Activated T-helper 1 cell treated with anti-CD3 and anti-CD28 coated beads, Interleukin-12 subunit alpha, Interleukin-12 subunit beta, Interleukin-2, Interleukin-4 antibody, amounts not matched to agents 30 ng/mL and 10 ng/mL and 1 ng/mL, durations not matched to agents 14 hours and 24 hours and 36 hours (primary cell): ENCODE measurements at regions not wholly inside any gene's neighbourhood (a gene's known extent, or its start where the extent isn't known, plus 50 kb on each side); places are given as distances from the start of the nearest gene placed in this dataset.

Source experiments
- DNase-seq: peaks from one replicate; pipeline ENCODE4 v3.0.0; 2021; ENCODE audit warnings: low spot score
- H3K27ac Mint-ChIP-seq: one replicate; pipeline ENCODE4 v1.8.0; 2021; ENCODE audit warnings: mild to moderate bottlenecking, mixed read lengths
- H3K27me3 Mint-ChIP-seq: one replicate; pipeline ENCODE4 v1.8.0; 2022; ENCODE audit warnings: mild to moderate bottlenecking, moderate library complexity, mixed read lengths; ENCODE audit not compliant: insufficient read depth
- H3K36me3 Mint-ChIP-seq: one replicate; pipeline ENCODE4 v1.8.0; 2021; ENCODE audit warnings: low read depth, mixed read lengths
- H3K4me1 Mint-ChIP-seq: one replicate; pipeline ENCODE4 v1.8.0; 2021; ENCODE audit warnings: low read depth, mixed read lengths
- H3K4me3 Mint-ChIP-seq: one replicate; pipeline ENCODE4 v1.8.0; 2021; ENCODE audit warnings: mild to moderate bottlenecking, moderate library complexity, mixed read lengths
- H3K9me3 Mint-ChIP-seq: one replicate; pipeline ENCODE4 v1.8.0; 2021; ENCODE audit warnings: mixed read lengths
- intact Hi-C: fragments of 100-400 bp; cut with micrococcal nuclease; formaldehyde crosslinking; loops from one replicate; pipeline ENCODE4 v1.15.1; 2024

DNA sequence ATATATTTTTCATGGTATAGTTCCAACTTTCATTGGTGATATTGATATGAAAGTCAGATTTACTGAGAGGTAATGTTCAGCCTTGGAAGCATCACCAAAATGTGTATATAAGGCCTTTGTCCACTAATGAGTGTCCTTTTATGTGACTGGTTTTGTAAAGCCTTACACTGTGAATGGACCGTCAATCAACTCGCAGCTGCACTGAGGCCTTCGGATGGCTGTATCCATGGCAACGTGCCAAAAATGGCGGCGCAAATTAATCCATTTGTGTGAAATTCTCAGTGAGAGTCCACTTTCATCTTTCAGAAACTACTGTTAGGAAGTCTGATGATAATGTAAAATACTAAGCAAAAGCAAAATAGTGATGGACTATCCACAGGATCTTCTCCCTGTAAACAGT is 131.7 kb downstream of the SPCS3 start:
- H3K9me3 Mint-ChIP-seq = no peaks in the 10 kb centered on the region
- no peak overlapping the region for H3K27ac Mint-ChIP-seq
- no peak for DNase-seq
- peaks cover 4% of the 10 kb centered on the region for H3K27me3 Mint-ChIP-seq
- intact Hi-C loops = no loop called here
- H3K4me3 Mint-ChIP-seq = no peak overlapping the region
- no peaks in the 10 kb centered on the region for H3K4me1 Mint-ChIP-seq
- H3K36me3 Mint-ChIP-seq = no peaks in the 10 kb centered on the region

DNA sequence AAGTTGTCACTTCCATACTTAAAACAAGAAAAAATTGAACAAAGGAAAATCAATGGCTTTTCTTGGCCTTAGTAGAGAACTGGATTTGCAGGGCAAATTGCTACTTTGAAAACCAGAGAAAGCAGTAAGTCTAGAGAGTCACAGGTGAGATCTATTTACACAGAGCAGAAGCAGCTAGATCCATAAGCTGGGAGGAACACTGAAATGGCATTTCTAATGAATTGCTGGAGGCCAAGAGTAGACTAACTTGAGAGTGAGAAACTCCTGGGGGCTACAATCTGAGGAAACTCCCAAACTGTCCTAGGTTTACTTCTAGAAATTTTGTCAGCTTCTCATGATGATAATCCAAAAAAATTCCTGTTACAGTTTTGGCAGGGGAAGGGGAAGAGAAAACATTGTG is 133.3 kb downstream of the SPCS3 start:
- H3K27ac Mint-ChIP-seq = no peak overlapping the region
- H3K4me1 Mint-ChIP-seq = no peaks in the 10 kb centered on the region
- DNase-seq = no peak
- no peak overlapping the region for H3K4me3 Mint-ChIP-seq
- H3K36me3 Mint-ChIP-seq = no peaks in the 10 kb centered on the region
- H3K9me3 Mint-ChIP-seq = no peaks in the 10 kb centered on the region
- intact Hi-C loops = no loop called here
- peaks cover 4% of the 10 kb centered on the region for H3K27me3 Mint-ChIP-seq

DNA sequence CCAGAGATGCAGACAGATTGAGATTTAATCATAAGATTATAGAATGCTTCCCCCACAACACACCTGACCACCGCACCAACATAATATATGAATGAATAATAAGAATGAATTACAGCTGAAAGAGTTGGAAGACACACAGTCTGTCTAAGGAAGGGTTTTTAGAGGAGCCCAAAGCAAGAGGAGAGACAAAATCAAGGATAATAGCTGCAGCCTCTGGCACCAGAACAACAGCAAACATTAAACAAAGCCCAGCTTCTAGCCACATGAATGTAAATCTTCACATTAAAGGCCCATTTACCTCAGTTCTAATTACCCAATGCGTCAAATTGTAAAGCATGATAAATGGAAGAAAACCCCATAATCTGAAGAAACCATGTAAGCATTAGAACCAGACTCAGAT is 133.9 kb downstream of the SPCS3 start:
- intact Hi-C loops = no loop called here
- no peak for DNase-seq
- Mint-ChIP-seq H3K36me3 (no peaks in the 10 kb centered on the region), H3K27ac (no peak overlapping the region), H3K4me1 (no peaks in the 10 kb centered on the region), H3K4me3 (no peak overlapping the region), H3K27me3 (peaks cover 4% of the 10 kb centered on the region), H3K9me3 (no peaks in the 10 kb centered on the region)

DNA sequence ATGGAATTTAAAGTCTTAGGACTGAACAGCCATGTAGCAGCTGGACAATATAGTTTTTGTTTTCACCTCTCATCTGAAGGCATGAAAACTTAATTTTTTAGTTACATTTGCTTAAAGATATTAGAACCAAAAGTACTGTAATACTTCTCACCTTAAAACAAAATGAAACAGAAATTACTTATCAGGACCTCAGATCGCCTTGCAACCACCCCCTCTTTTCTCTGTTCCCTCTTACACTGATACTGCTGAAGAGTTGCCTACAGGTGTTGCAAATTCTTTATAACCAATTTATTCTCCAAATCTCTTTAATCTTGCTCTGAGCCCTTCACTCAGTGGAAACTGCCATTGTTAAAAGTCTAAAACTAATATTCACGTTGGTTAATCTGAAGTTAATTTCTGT is 145.0 kb downstream of the SPCS3 start:
- Mint-ChIP-seq H3K9me3 (peaks cover 3% of the 10 kb centered on the region), H3K4me1 (no peaks in the 10 kb centered on the region), H3K27me3 (no peaks in the 10 kb centered on the region), H3K27ac (no peak overlapping the region), H3K36me3 (no peaks in the 10 kb centered on the region), H3K4me3 (no peak overlapping the region)
- DNase-seq = no peak
- intact Hi-C loops = no loop called here

DNA sequence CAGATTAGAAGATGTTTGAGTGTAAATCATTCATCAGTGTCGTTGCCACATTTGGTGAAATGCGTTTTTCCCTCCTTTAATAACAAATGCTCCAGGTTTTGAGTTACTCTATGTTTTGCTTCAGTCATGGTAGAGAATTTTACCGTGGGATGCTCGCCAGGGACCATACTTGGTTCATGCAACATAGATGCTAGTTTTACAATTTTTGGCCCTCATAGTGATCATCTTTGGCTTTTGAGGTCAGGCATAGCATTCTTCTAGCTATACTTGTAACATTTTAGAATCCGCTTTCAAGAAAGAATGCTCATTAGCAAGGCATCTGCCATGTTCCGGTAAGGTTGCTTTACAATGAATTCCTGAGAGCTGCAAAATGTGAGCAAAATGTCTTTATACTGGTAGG is 147.2 kb downstream of the SPCS3 start:
- intact Hi-C loops = no loop called here
- H3K4me3 Mint-ChIP-seq = no peak overlapping the region
- H3K9me3 Mint-ChIP-seq = peaks cover 3% of the 10 kb centered on the region
- H3K4me1 Mint-ChIP-seq = no peaks in the 10 kb centered on the region
- H3K27me3 Mint-ChIP-seq = no peaks in the 10 kb centered on the region
- no peak overlapping the region for H3K27ac Mint-ChIP-seq
- no peak for DNase-seq
- no peaks in the 10 kb centered on the region for H3K36me3 Mint-ChIP-seq

DNA sequence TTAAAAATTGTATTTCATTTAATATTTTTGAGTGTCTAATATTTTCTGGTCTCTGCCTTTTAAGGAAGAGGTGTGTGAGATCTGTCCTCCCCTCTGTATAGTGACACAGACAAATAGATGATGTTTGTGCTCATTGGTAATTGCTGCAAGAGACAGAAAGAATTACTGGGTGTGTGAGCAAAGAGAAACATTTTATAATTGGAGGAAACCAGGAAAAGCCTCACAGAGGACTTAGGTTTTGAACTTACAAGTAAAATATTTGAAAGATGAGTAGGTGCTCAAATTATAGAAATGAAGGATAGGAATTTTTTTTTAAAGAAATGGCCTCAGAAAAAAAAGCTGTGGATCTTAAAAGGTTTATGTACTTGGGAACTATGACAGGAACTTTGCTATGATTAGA is 149.8 kb downstream of the SPCS3 start:
- no peak overlapping the region for H3K27ac Mint-ChIP-seq
- no peaks in the 10 kb centered on the region for H3K4me1 Mint-ChIP-seq
- H3K36me3 Mint-ChIP-seq = no peaks in the 10 kb centered on the region
- no peaks in the 10 kb centered on the region for H3K27me3 Mint-ChIP-seq
- H3K4me3 Mint-ChIP-seq = no peak overlapping the region
- intact Hi-C loops = no loop called here
- DNase-seq = no peak
- no peaks in the 10 kb centered on the region for H3K9me3 Mint-ChIP-seq

DNA sequence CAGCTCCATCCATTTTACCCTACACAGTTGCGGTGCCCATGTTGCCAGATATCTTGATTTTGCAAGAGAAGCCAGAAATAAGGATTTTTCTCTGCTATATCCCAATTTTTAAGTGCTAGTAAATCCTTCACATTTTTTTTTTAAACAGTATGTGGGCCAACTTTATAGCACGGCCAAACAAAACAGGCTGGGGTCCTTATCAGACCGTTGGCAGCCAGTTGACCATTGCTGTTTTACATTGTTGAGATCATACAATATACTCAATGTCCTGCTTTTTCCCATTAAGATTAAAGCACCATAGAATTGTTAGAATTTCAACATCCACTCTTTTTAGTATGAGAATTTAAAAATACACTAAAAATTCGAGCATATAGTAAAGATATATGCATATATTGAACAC is 150.9 kb downstream of the SPCS3 start:
- Mint-ChIP-seq H3K36me3 (no peaks in the 10 kb centered on the region), H3K27ac (no peak overlapping the region), H3K9me3 (peaks cover 5% of the 10 kb centered on the region), H3K4me3 (no peak overlapping the region), H3K27me3 (no peaks in the 10 kb centered on the region), H3K4me1 (no peaks in the 10 kb centered on the region)
- intact Hi-C loops = no loop called here
- DNase-seq = no peak

DNA sequence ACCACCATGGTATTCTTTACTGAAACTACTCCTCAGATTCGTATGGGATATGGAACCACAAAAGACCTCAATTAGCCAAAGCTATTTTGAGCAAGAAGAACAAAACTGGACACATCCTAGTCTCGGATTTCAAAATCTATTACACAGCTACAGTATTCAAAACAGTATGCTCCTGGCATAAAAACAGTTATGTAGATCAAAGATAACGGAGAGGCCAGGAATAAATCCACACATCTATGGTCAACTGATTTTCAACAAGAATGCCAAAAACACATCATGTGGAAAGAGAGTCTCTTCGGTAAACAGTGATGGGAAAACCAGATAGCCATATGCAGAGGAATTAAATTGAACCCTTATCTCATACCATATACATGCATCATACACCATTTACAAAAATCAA is 155.3 kb downstream of the SPCS3 start:
- intact Hi-C loops = no loop called here
- Mint-ChIP-seq H3K4me1 (no peaks in the 10 kb centered on the region), H3K27me3 (no peaks in the 10 kb centered on the region), H3K4me3 (no peak overlapping the region), H3K27ac (no peak overlapping the region), H3K9me3 (peaks cover 23% of the 10 kb centered on the region), H3K36me3 (no peaks in the 10 kb centered on the region)
- DNase-seq = no peak

DNA sequence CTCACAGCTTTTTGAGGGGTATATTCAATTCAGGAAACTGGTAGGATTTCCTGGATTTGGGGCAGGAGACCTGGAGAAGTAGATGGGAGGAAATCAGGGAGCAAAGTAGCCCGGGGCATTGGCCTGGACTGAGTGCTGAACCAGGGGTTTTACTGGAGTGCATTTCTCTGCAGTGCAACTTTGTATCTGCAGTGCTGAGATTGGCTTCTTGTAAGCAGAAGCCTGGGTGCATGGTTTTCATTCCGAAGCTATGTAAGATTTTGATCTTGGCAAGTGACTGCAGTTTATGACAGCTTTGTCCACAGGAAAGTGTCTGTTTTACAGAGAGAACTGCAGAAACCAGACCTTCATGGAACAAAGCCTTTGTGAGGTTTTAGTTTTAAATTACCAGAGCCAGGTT is 158.3 kb downstream of the SPCS3 start:
- H3K4me1 Mint-ChIP-seq = no peaks in the 10 kb centered on the region
- no peaks in the 10 kb centered on the region for H3K36me3 Mint-ChIP-seq
- no peak overlapping the region for H3K27ac Mint-ChIP-seq
- no peak for DNase-seq
- H3K9me3 Mint-ChIP-seq = peaks cover 23% of the 10 kb centered on the region
- H3K27me3 Mint-ChIP-seq = no peaks in the 10 kb centered on the region
- H3K4me3 Mint-ChIP-seq = no peak overlapping the region
- intact Hi-C loops = no loop called here

DNA sequence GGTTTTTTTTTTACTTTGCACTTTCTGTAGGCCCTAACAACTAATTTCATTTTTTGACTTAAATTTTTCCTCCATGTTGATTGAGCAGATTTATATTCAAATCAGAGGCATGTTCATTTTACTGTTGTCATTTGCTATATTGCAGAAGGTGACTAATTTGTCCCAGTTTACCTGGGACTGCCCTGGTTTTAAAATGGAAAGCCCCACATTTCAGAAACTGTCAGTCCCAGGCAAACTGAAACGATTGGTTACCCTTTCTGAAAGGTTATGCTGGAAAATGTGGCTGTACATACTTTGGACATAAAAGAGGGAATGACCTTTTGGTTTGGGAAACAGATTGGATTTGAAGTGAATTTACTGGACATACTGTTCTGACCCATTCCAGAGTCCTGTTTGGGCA is 160.0 kb downstream of the SPCS3 start:
- H3K9me3 Mint-ChIP-seq = peaks cover 23% of the 10 kb centered on the region
- no peaks in the 10 kb centered on the region for H3K36me3 Mint-ChIP-seq
- H3K4me1 Mint-ChIP-seq = no peaks in the 10 kb centered on the region
- H3K27me3 Mint-ChIP-seq = no peaks in the 10 kb centered on the region
- intact Hi-C loops = no loop called here
- no peak overlapping the region for H3K4me3 Mint-ChIP-seq
- no peak for DNase-seq
- no peak overlapping the region for H3K27ac Mint-ChIP-seq

DNA sequence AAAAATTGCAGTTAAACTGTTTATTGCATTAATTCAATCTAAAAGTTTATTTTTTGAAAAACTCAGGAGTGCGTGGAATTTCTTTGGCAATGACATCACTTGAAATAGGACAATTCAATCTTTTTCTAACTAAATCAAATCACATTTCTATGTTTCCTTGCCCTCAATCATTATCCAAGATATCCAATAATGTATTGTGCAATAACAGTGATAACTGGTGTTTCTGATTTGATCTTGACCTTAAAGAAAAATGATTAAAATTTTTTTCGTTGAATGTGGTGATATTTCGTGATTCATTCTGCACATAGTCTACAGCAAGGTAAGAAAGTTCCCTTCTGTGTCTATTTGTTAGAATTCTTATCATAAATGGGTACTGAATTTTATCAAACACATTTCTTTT is 163.2 kb downstream of the SPCS3 start:
- H3K36me3 Mint-ChIP-seq = no peaks in the 10 kb centered on the region
- H3K27me3 Mint-ChIP-seq = no peaks in the 10 kb centered on the region
- H3K27ac Mint-ChIP-seq = no peak overlapping the region
- intact Hi-C loops = no loop called here
- no peak overlapping the region for H3K4me3 Mint-ChIP-seq
- no peak for DNase-seq
- no peaks in the 10 kb centered on the region for H3K4me1 Mint-ChIP-seq
- H3K9me3 Mint-ChIP-seq = peaks cover 6% of the 10 kb centered on the region

DNA sequence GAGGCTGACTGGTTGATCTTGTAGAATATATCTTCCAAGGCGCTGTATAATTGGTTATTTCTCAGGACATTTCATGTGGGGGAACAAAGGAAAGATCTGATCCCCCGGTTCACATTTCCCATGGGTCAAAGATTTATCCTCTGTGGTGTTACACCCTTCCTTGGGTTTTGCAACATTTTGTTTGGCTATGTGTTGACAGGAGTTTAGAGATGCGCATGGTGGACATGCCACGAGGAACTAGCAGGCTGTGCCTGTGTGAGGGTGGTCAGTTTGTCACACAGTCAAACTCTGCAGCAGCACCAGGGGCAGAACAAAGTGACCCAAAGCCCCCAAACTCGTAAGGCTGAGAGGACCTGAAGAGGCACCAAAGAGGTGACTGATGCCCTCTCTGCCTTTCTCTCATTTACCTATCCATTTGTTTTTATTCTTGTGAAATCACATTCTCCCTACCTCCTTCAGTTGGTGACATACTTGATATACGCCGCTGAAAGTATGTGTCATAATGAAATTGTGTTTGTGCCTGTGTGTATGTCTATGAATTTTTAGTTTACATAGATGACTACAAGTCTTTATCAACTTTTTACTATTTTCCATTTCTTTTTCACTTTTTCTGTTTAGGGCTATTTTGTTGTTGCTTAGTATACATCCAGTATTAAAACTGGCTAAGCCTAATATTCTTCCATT is 164.7 kb downstream of the SPCS3 start:
- H3K27ac Mint-ChIP-seq = no peak overlapping the region
- no peak for DNase-seq
- H3K27me3 Mint-ChIP-seq = no peaks in the 10 kb centered on the region
- H3K9me3 Mint-ChIP-seq = no peaks in the 10 kb centered on the region
- H3K36me3 Mint-ChIP-seq = no peaks in the 10 kb centered on the region
- intact Hi-C loops = no loop called here
- H3K4me3 Mint-ChIP-seq = no peak overlapping the region
- no peaks in the 10 kb centered on the region for H3K4me1 Mint-ChIP-seq

DNA sequence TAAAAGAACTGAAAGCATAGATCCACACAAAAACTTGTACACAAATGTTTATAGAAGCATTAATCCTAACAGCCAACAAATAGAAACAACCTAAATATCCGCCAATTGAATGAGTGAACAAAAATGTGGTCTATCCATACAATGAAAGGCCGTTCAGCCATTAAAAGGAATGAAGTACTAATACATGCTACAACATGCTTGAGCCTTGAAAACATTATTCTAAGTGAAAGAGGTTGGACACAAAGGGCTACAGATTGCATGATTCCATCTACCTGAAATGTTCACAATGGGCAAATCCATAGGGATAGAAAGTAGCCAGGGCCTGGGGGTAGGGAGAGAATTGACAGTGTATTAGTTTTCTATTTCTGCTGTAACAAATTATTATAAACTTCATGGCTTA is 169.2 kb downstream of the SPCS3 start:
- Mint-ChIP-seq H3K27me3 (no peaks in the 10 kb centered on the region), H3K27ac (no peak overlapping the region), H3K4me3 (no peak overlapping the region), H3K4me1 (peaks cover 11% of the 10 kb centered on the region), H3K9me3 (no peaks in the 10 kb centered on the region), H3K36me3 (no peaks in the 10 kb centered on the region)
- DNase-seq = no peak
- intact Hi-C loops = no loop called here

DNA sequence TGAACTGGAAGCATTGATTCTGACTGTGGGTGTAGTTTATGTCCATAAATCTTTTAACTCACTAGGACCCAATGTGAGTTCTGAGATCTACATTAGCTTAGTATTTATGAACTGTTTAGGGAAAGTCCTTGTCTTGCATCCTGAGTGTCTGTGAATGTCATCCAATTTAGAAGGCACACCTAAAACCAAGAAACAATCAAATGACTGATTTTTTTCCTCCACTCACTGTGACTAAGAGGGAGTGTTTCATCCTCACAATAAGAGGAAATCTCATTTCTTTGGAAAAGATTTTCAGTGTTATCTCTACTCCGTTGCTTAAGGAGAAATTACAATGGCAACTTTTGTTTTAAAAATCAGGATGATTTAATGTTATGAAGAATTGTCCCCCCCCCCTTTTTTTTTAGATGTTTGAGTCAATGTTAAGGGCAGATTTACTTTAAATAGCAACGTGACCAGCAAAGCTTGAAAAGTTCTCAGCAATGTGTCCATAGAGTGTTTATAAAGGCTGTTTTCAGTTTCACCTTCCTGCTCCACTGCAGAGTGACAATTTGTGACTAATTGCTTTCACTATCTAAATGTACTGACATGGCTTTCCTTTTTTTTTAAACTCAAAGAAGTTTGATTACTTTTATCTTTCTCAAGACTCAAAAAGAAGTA is 173.0 kb downstream of the SPCS3 start:
- Mint-ChIP-seq H3K36me3 (no peaks in the 10 kb centered on the region), H3K27me3 (no peaks in the 10 kb centered on the region), H3K4me1 (peaks cover 11% of the 10 kb centered on the region), H3K9me3 (no peaks in the 10 kb centered on the region), H3K27ac (peak overlapping the region; percentile 62), H3K4me3 (peak overlapping the region; percentile 49)
- intact Hi-C loops = loop anchor here (5.0 kb wide), 1 partner anchor 410 kb away; no protein-coding TSS in a partner anchor
- no peak for DNase-seq
